HG03521 (cell line): ENCODE measurements at regions not wholly inside any gene's neighbourhood (a gene's known extent, or its start where the extent isn't known, plus 50 kb on each side); places are given as distances from the start of the nearest gene placed in this dataset.
"Not testable (repeated sequence)": the region's sequence is repeated elsewhere in the genome, so short reads cannot be mapped to it uniquely, and the experiment has no call there.

Source experiments
- ATAC-seq: cut with Tn5 transposase; IDR thresholded peaks from one replicate; pipeline ENCODE4 v1.9.1; 2021; ENCODE audit warnings: mild to moderate bottlenecking, moderate library complexity; ENCODE audit not compliant: unreplicated experiment

DNA sequence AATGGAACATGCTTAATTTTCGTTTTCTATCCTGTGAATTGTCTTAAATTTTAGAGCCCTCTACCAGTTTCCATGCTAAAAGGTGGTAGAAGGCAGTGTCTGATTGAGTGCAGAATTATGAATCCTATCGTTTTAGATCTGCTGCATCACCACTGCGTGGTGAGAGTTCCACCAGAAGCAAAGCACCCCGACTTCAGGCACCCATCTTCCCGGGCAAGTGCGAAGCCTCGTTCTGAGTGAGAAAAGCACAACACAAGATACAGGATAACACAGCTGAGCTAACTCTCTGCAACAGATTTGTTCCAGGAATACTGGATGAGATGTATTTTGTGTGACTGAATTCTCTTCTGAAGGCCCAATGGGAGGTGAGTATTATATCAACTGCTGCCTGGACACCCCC is 471.5 kb downstream of the EIPR1 start:
- ATAC-seq: no peak

- ATAC-seq: no peak
Observed at GRCh38 chr2:2904721-2905350, 472.8 kb downstream of the EIPR1 start.

- ATAC-seq: no peak
Observed at GRCh38 chr2:2902547-2903281, 474.9 kb downstream of the EIPR1 start.

GRCh38 chr2:2901384-2902345 is 476.0 kb downstream of the EIPR1 start:
- peak; percentile 84 for ATAC-seq

DNA sequence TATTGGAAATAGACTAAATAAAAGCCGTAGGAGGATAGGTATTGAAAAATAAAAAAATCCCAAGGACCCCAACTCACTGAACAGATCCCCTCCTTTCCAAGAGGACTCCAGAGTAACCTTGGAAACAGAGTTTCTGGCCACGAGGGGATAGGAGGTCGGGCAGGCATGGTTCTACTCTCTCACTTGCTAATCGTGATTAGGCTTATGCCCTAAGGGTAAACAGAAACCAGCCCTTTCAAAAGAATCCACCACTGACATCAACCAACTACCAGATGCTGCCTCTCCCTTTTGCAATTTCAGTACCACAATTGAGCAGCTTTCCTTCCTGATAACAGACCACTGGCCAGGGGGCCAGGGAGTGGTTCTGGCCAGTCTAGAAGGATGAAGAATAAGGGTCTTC is 477.8 kb downstream of the EIPR1 start:
- ATAC-seq: no peak

- ATAC-seq: no peak
Observed at GRCh38 chr2:2898744-2899143, 478.9 kb downstream of the EIPR1 start.

DNA sequence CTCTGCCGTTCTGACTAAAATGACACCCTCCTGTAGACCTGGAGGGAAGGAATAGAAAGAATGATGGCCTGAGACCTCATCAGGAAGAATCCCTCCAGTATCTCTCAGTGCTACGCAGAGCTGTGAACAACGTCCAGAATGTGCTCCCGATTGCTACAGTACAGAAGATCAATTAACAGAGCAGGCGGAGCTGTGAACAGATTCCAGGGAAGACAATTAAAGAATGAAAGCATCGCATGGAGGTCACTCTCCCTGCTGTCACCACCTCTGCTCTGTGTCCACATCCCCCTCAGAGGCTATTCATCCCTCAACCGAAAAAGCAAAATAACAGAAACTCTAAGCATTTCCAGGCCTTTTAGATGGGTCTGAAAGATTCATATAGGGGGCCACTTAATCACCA is 481.0 kb downstream of the EIPR1 start:
- no peak for ATAC-seq

GRCh38 chr2:2896011-2896410 is 481.6 kb downstream of the EIPR1 start:
- ATAC-seq: no peak

DNA sequence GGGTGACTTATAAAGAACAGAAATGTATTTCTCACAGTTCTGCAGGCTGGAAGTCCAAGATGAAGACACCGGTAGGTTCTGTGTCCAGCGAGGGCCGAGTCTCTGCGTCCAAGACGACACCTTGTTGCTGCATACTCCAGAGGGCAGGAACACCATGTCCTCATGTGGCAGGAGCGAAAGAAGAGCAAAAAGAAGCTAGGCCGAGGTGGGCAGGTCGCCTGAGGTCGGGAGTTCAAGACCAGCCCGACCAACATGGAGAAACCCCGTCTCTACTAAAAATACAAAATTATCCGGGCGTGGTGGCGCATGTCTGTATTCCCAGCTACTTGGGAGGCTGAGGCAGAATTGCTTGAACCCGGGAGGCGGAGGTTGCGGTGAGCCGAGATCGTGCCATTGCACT is 483.6 kb downstream of the EIPR1 start:
- ATAC-seq: not testable (repeated sequence)

- no peak for ATAC-seq
Observed at GRCh38 chr2:2892892-2893291, 484.7 kb downstream of the EIPR1 start.

DNA sequence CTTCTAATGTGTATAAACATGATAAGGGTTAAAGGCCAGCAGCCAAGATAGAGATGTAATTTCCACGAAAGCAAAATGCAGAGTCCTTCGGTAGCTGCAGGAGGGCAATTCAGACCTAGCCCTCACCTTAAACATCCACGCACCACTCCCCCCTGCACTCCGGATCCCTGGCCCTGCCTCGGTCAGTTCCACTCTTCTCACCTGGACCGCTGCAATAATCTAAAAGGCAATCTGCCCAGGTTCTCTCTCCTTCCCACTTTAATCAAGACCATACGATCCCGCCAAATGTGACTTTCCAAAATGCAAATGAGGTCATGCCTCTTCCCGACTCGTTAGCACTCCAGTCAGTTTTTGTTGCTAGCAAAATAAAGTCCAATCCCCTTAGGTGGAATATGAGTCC is 485.2 kb downstream of the EIPR1 start:
- ATAC-seq: no peak

DNA sequence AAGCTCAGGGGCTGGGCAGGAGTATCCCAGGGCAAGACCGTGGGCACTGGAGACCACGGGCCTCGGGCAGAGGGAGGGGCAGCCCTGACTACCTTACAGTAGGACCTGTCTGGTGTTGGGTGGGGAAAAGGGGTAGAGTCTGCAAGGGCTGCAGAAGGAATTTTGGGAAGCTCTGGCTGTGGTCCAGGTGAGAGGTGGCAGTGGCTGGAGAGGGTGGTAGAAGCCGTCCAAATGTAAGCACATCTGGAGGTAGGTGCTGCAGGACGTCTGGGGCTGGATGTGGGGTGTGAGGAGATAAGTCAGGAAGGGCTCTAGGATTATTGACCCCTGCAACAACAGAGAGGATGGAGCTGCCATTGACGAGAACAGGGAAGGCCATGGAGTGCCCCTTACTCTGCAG is 486.7 kb downstream of the EIPR1 start:
- no peak for ATAC-seq

DNA sequence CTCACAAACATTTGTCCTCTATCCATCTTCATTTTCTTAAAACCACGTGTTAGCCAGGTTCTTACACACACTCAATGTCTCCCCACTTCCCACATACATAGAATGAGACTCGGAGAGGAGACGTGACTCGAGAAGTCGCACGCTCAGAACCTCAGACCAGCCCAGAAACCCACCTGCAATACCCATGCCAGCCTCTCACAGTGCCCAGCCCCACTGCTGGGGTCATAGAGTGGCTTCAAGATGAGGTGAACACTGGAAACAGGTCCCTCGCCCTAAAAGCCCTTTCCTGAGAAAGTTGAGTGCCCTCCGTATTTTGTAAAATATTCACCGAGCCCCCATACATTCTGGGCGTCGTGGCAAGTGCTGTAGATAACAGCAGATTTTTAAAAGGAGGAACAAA is 487.4 kb downstream of the EIPR1 start:
- ATAC-seq: no peak

- no peak for ATAC-seq
Observed at GRCh38 chr2:2889646-2890045, 488.0 kb downstream of the EIPR1 start.

GRCh38 chr2:2889141-2889540 is 488.5 kb downstream of the EIPR1 start:
- no peak for ATAC-seq

DNA sequence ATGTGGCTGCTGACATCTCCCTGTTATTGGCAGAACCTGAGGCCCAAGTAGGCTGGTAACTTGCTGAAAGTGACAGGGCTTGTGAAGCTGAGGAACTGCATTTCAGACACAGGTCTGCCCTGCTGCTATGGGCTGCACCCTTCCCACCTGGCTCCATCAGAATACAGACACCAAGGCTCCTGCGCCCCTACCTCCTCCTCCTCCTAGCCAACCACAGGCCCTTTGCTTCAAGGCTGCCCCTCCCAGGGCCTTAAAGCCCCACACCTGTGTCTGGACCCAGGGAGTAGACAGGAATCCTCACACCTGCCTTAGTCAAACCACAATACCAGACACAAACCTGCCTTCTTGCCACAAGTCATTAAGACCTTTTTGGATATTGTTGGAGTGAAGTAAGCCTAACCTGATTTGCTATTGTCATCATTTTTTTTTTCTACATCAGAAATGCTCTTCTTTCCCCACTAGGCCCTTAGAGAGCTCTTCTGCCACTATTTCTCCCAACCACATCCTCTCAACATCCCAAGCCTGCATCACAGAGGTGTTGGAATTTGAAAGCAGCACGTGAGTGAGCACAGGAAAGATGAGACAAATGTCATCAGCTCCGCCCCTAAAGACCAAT is 489.7 kb downstream of the EIPR1 start:
- no peak for ATAC-seq

DNA sequence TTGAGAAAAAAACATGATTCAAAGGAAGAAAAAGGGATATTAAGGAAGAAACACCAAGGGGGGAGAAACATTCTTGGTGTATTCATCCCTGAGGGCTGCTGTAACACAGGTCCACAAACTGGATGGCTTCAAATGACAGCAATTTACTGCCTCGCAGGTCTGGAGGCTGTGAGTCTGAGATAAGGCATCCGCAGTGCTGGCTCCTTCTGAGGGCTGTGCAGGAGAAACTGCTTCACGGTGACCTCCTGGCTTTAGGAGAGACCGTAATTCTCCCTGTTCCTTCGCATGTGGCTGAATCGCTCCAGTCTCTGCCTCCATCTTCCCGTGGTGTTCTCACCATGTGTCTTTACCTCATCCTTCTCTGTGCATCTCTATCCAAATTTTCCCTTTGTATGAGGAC is 490.7 kb downstream of the EIPR1 start:
- no peak for ATAC-seq

DNA sequence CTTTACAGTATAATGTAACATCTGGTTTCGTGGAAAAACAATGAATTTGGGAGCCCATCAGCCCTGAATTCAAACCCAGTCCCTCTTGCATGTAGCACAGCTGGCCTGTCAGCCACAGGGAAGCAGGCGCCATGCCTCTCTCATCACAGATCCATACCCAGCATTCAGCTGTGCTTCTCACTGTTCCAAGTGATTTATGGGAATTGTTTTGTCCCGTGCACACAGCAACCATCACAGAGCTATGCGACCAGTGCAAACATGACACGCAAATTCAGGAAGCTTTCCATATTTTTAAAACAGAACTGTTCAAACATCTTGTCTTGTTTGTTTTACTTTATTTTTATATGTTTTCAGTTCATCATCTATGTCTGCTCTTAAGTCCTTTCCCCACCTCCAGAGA is 496.1 kb downstream of the EIPR1 start:
- ATAC-seq: no peak

GRCh38 chr2:2880938-2881337 is 496.7 kb downstream of the EIPR1 start:
- no peak for ATAC-seq

DNA sequence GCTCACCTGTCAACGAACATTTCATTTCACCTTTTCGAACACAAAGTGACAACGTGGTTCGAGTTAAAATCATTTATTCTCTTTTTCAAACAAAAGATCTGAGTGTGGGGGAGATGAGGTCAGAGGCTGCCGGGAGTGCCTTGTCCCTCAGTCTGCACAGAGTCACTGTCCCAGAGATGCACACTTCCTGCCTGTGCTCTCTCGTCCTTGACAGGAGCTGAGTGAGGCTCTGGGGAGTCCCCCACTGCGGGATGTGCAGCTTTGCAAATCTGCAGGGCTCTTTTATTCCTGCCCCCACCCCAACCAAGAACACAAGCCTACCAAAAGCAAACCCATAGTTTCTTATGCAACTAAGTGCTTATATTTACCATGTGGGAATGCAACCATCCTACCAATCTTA is 497.8 kb downstream of the EIPR1 start:
- peak; percentile 90 for ATAC-seq

DNA sequence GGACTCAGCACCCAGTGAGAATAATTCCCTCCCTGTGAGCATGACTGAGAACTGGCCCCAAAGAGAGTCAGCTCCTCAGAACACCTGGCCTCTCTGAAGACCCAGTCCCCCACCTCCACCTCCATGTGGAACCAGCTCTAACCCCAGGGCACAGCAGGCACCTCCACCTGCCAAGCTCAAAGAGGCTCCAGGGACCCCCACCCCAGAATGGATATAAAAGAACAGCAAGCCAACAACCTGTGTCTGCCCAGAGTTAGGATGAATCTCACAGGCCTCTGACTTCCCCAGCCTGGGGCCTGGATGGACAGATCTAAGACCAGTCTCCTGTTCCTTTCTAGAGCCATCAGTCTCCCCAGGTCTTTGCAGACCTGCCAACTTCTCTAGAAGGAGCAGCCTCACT is 498.5 kb downstream of the EIPR1 start:
- no peak for ATAC-seq
